H1 (cell line): ENCODE measurements at regions not wholly inside any gene's neighbourhood (a gene's known extent, or its start where the extent isn't known, plus 50 kb on each side); places are given as distances from the start of the nearest gene placed in this dataset.

Source experiments
- POLR2A ChIP-seq, 2 experiments: IDR thresholded peaks; 1 replicate in 1 of 2; 2 replicates in 1 of 2; pipeline ENCODE4 v1.6.1; 2011; ENCODE audit warnings: low read depth in 2 of 2, low read length in 2 of 2, mild to moderate bottlenecking in 2 of 2; ENCODE audit errors: control extremely low read depth in 1 of 2
- TF ChIP-seq, protein P1 (sequence below): IDR thresholded peaks from 2 replicates; pipeline ENCODE4 v1.6.1; 2012; ENCODE audit warnings: low read length, inconsistent platforms

DNA sequence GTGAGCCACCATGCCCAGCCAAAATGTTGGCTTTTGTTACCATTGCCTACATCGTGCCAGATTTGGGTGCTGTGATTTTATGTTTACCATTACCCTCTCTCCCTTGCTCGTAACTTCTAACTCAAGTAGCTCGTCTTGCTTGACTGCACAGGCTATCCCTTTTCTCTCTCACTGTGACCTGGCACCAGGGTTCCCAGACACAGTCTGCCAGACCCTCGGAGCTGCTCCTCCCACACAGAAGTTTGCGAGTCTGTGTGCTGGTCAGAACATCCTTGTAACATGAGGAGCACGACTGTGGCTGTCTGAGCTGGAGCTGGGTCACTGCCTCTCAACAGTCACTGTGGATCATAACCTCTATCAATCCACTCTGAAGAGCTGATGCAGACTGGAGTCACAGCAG is 152.5 kb upstream of the ACKR3 start:
- no peak for TF ChIP-seq POLR2A (IDR thresholded peaks at IDR 0.05; ENCODE audit: control extremely low read depth in 1 of 2, low read depth in 2 of 2, low read length in 2 of 2)
- TF ChIP-seq, protein P1, sequence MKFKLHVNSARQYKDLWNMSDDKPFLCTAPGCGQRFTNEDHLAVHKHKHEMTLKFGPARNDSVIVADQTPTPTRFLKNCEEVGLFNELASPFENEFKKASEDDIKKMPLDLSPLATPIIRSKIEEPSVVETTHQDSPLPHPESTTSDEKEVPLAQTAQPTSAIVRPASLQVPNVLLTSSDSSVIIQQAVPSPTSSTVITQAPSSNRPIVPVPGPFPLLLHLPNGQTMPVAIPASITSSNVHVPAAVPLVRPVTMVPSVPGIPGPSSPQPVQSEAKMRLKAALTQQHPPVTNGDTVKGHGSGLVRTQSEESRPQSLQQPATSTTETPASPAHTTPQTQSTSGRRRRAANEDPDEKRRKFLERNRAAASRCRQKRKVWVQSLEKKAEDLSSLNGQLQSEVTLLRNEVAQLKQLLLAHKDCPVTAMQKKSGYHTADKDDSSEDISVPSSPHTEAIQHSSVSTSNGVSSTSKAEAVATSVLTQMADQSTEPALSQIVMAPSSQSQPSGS: no peak
